ENCODE measurements at regions not wholly inside any gene's neighbourhood (a gene's known extent, or its start where the extent isn't known, plus 50 kb on each side); places are given as distances from the start of the nearest gene placed in this dataset.

DNA sequence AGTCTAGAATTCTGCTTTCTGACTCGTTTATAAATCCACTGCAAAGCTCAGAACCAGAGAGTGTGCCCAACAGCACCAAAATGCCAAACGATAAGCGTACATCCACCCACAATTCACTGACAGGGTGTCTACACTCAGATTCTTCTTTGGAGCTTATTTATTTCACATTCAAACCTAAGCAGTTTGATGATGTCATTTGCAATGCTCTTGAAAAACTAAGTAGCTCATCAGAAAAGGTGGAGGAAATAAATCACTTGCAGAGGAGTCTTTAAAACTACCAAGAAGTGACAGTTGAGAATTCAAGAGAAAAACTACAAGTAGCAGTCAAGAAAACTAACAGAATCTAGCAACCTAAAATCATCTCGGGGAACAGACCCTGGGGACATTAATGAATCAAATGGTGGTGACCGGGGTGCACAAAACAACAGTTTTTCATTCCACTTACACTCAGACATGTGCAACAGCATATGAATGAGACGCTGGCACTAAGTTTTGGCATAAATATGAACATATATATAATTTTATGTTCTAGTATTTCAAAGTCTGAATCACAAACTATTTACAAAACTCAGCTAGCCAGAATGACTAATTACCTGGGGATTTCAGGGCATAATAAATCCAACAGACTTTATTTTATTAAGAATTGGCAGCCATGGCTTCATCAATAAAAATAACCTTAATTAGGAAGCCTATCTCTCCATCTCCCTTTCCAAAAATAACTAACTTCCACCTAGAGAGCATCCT, 119.4 kb downstream of the SIPA1L2 start:
- no peak overlapping the region for H3K27ac ChIP-seq
- no peak for TF ChIP-seq ZFX (IDR thresholded peaks at IDR 0.05)

DNA sequence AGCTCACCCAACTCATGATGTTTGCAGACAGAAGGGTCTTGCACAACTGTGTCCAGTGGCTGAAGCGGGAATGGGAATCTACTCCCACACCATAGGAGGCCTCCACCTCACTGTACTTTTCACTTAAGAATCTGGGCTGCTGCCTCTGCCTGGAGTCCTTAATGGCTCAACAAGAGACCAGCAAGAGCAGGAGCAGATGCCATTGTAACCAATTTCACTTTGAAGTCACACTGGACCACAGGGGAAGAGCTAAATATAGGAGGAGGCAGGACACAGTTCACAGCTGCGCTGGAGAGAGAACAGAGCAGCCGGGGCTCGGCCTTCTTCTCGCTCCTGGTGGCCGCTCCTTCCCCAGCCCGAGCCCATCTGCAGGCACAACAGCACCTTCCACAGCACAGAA, 120.4 kb downstream of the SIPA1L2 start:
- TF ChIP-seq, protein P1, sequence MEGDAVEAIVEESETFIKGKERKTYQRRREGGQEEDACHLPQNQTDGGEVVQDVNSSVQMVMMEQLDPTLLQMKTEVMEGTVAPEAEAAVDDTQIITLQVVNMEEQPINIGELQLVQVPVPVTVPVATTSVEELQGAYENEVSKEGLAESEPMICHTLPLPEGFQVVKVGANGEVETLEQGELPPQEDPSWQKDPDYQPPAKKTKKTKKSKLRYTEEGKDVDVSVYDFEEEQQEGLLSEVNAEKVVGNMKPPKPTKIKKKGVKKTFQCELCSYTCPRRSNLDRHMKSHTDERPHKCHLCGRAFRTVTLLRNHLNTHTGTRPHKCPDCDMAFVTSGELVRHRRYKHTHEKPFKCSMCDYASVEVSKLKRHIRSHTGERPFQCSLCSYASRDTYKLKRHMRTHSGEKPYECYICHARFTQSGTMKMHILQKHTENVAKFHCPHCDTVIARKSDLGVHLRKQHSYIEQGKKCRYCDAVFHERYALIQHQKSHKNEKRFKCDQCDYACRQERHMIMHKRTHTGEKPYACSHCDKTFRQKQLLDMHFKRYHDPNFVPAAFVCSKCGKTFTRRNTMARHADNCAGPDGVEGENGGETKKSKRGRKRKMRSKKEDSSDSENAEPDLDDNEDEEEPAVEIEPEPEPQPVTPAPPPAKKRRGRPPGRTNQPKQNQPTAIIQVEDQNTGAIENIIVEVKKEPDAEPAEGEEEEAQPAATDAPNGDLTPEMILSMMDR (conservative IDR thresholded peaks at IDR 0.05), result no peak
- no peak for TF ChIP-seq ZFX (IDR thresholded peaks at IDR 0.05)
- H3K27ac ChIP-seq, result no peak overlapping the region

- H3K27ac ChIP-seq, result no peak overlapping the region
- TF ChIP-seq ZFX (IDR thresholded peaks at IDR 0.05), result no peak
- TF ChIP-seq, protein P1 (conservative IDR thresholded peaks at IDR 0.05), result peak; percentile 15
These were observed 121.7 kb downstream of the SIPA1L2 start for GRCh38 chr1:232508130-232508701.

DNA sequence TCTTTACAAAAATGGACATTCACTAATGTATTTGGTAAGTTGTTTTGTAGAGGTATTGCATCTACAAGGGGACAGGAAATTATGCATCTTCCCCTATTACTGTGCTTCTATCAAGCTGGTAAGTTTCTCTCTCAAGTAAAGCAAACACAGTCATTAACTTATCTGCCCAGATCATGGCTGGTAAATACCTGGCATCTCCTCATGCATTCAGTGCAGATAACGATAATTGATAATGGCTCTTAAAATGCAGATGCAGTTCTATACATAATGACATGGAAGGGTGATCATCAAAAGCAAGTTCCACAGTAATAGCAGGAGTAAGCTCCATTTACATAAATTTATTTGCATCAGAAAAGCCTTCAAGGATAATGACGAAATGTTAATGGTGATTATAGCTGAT, 122.4 kb downstream of the SIPA1L2 start:
- TF ChIP-seq, protein P1 (conservative IDR thresholded peaks at IDR 0.05), result no peak
- no peak overlapping the region for H3K27ac ChIP-seq

DNA sequence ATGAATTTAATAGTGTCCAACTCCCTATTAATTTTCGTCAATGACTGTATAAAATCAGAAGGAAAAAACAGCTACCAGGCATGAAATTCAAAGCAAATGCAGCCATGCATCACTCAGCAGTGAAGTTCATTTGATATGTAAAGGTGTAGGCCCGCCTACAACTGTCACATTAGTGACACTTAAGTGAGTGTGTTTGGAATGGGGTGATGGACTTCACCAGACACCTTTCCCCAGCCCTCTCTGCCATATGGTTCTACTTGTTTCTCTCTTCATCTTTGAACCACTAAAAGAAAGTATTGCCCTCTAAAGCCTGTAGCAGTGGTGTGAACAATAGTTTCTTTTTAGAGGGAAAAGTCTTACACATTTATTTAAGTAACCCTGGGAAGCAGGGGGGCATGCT, 124.0 kb downstream of the SIPA1L2 start:
- TF ChIP-seq ZFX (IDR thresholded peaks at IDR 0.05), result no peak
- TF ChIP-seq, protein P1 (conservative IDR thresholded peaks at IDR 0.05), result no peak
- no peak overlapping the region for H3K27ac ChIP-seq

DNA sequence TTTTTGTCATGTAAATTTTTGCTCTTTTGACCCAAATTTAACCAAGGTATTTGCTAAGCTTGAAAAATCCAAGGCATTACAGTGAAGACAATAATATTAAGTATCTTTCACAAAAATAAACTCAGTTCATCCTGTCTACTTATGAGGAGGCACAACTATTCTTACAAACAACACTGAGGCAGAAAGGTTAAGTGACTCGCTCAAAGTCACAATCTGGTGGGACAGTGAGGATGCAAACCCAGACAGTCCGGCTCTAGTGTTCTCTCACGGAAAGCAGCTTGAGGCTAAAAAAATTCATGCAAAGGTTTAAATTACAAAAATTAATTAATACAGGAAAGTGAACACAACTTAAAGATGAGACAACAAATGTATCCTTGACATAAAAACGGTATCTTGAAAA, 125.3 kb downstream of the SIPA1L2 start:
- no peak overlapping the region for H3K27ac ChIP-seq
- TF ChIP-seq ZFX (IDR thresholded peaks at IDR 0.05), result no peak
- TF ChIP-seq, protein P1 (conservative IDR thresholded peaks at IDR 0.05), result no peak

- TF ChIP-seq, protein P1 (conservative IDR thresholded peaks at IDR 0.05), result no peak
- TF ChIP-seq ZFX (IDR thresholded peaks at IDR 0.05), result no peak
These were observed 126.4 kb downstream of the SIPA1L2 start for GRCh38 chr1:232503497-232503896.

GRCh38 chr1:232501854-232502253, 128.1 kb downstream of the SIPA1L2 start:
- TF ChIP-seq, protein P1 (conservative IDR thresholded peaks at IDR 0.05), result no peak
- TF ChIP-seq ZFX (IDR thresholded peaks at IDR 0.05), result no peak
- H3K27ac ChIP-seq, result no peak overlapping the region

More at GRCh38 chr1:232503497-232503896, 126.4 kb downstream of the SIPA1L2 start:
- H3K27ac ChIP-seq, result no peak overlapping the region

All from C4-2B (cell line).